Stimulated activated CD4-positive, alpha-beta T cell treated with anti-CD3 and anti-CD28 coated beads, Interleukin-12 subunit alpha, Interleukin-12 subunit beta, amount 100 ng/mL, for 24 hours (primary cell): ENCODE measurements at regions not wholly inside any gene's neighbourhood (a gene's known extent, or its start where the extent isn't known, plus 50 kb on each side); places are given as distances from the start of the nearest gene placed in this dataset.

ENCODE experiments used
- DNase-seq, 2 experiments: peaks; one replicate each; pipeline ENCODE4 v3.0.0-alpha.2; 2020; ENCODE audit warnings: low read depth in 2 of 2

DNA sequence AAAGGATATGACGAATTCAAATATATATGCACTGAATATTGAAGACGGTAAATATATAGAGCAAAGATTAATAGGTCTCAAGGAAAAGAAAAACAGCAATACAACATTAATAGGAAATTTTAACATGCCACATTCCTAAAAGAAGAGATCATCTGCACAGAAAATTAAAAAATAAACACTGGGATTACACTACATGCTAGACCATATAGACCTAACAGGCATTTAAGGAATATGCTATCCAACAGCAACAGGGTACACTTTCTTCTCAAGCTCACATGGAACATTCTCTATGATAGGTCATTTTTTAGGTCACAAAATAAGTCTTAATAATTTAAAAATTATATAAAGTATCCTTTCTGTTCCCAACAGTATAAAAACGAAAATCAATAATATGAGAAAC lies 1038.3 kb downstream of the KCNT2 start:
- DNase-seq: no peak

DNA sequence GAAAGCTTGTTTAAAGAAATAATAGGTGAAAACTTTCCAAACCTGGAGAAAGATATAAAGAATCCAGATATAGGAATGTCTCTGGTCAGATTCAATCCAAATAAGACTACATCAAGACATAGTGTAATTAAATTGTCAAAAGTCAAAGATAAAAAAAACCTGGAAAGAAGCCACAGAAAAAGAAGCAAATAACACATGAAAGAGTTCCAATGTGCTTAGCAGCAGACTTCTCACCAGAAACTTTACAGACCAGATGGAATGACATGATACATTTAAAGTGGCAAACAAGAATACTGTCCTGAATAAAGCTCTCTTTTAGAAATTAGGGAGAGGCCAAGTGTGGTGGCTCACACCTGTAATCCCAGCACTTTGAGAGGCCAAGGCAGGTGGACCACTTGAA lies 1039.9 kb downstream of the KCNT2 start:
- no peak for DNase-seq

- DNase-seq: no peak
Measured at GRCh38 chr1:195562074-195562473, 1046.2 kb downstream of the KCNT2 start.

DNA sequence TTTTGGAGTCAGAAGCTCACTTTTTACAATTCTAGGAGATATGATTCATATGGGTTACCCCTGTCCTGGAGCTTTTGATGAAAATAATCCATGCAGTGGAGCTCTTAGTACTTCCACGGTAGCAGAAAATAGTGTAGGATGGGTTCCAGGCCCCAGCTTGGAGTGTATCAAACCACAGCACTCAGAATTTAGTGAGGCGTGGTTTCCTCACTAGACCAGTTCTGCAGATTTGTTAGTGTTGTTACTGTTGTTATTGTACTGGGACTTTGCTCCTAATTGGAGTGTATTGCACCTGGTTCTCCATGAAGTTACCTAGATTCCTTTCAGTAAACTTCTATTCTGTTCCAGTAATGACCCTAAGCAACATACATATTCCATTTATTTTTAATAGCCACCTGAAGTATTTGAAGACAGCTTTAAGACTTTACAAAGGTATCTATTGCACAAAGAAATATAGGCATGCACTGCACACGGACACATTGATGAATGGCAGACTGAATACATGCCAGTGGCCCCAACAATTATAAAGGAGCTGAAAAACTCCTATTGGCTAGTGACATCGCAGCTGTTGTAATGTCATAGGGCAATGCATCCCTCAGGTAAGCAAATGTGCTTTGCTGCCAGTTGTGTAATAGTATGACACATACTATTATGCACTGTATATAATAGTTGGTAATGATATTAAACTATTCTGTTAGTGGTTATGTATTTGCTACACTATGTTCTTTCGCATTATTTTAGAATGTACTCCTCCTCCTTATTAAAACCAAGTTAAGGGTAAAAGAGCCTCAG lies 1058.0 kb downstream of the KCNT2 start:
- no peak for DNase-seq

DNA sequence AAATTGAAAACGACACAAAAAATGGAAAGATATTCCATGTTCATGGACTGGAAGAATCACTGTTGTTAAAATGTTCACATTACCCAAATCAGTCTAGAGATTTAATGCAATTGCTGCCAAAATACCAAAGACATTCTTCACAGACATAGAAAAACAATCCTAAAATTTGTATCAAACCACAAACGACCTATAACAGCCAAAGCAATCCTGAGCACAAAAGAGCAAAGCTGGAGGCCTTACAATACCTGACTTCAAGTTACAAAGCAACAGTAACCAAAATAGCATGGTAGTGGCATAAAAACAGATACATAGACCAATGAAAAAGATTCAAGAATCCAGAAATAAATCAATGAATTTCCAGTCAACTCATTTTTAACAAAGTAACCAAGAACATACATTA lies 1077.3 kb downstream of the KCNT2 start:
- DNase-seq: no peak

- DNase-seq: no peak
Measured at GRCh38 chr1:195529881-195530280, 1078.4 kb downstream of the KCNT2 start.

- DNase-seq: no peak
Measured at GRCh38 chr1:195520757-195521156, 1087.5 kb downstream of the KCNT2 start.

GRCh38 chr1:195516036-195516435 lies 1092.2 kb downstream of the KCNT2 start:
- no peak for DNase-seq

GRCh38 chr1:195511501-195511900 lies 1096.7 kb downstream of the KCNT2 start:
- DNase-seq: no peak

DNA sequence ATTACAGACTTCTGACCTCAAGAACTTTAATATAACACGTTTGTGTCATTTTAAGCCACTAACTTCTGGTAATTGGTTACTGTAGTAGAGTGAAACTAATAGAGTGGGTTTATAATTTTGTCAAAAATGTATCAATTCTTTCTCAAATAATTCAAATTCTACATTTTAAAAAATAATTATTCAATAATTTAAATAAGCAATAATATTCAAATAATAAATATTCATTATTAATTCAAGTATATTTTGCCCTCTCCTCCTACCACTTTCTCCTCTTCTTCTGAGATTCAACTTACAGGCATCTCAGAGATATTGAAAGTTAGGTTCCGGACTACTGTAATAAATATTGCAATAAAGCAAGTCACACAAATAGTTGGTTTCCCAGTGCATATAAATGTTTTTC lies 1107.1 kb downstream of the KCNT2 start:
- no peak for DNase-seq

DNA sequence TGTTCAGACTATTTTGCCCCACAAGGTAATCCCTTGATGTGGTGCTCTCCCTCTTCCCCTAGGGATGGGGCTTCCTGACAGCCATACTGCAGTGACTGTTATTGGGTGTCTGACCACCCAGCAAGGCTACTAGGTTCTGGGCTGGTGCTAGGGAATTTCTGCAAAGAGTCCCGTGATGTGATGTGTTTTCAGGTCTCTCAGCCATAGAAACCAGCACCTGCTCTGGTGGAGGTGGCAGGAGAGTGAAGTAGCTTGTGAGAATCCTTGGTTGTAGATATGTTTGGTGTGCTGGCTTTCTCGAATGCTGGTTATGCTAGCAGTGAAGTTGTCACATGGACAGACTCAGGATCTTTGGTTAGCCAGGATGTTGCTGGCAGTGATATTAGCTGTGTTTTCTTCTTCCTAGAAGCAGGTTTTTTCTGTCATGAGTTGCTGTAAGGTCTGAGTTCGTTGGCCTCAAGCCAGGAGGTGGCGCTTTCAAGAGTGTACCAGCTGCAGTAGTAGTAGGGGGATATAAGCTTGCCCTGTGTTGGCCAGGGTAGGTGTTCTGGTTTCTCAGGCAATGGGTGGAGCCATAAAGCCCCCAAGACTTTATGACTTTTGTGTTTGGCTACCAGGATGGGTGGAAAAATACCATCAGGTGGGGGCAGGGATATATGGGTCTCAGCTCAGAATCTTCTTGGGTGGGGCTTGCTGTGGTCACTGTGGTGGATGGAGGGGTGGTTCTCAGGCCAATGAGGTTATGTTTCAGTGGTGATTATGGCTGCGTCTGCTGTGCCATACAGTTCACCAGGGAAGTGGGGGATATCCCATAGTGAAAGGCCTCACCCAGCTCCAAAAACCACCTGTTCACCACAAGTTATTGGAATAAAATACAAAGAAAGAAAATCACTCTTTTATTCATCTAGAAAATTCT lies 1112.3 kb downstream of the KCNT2 start:
- DNase-seq: no peak

GRCh38 chr1:195482137-195482536 lies 1126.1 kb downstream of the KCNT2 start:
- no peak for DNase-seq

DNA sequence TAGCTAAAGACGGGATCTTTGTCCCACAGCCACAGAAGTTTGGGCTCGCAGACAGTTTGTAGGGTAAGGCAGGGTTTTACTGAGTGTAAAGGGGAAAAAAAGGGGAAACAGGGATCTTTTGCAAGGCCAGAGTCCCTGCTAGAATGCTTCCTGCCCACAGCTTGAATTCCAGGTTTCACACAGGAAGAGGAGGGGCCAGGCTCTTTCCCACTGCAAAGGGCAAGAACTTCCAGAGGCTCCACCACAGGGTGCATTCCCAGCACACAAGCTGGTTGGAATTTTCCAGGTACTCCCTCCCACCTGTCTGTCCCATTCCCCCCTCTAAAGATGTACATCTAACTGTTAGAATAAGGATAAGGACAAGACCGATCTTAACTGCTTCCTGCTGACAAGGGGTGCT lies 1126.9 kb downstream of the KCNT2 start:
- no peak for DNase-seq

GRCh38 chr1:195475568-195475967 lies 1132.7 kb downstream of the KCNT2 start:
- no peak for DNase-seq

DNA sequence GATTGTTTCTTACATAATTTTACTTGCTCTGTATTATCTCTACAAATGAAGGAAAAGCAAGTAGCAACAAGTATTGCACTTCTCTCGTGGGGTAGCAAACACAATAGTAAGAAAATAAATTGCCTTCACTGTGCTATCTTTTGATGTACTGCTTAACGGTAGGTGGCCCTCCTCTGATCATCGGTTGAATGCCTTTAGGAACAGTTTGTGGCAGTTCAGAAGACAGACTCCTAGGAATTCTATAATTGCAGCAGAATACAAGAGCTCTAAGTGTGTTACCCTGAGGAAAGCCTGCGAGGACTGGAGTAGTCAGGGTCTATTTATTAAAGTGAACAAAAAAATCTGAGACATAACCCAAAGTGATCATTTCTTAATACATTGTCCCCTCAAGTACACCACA lies 1135.9 kb downstream of the KCNT2 start:
- no peak for DNase-seq

DNA sequence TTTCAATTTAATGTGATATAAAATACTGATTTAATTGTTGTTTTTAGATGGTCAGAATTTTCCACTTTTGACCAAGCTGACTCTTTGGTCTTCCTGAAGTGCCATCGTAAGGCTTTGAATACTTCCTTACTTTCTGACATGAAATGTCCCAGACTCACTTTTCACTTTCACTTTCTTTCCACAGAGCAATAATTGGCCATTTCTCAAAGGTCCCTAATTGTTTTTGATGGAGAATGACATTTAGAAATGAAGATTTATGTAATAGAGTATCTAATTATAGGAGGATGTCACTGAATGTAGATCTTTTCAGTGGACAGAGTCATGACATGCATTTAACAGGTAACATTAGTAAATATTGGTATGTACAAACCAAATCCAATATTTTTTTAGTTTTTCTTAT lies 1141.6 kb downstream of the KCNT2 start:
- DNase-seq: no peak

- DNase-seq: no peak
Measured at GRCh38 chr1:195462646-195463045, 1145.6 kb downstream of the KCNT2 start.

GRCh38 chr1:195462152-195462551 lies 1146.1 kb downstream of the KCNT2 start:
- no peak for DNase-seq

GRCh38 chr1:195458365-195458764 lies 1149.9 kb downstream of the KCNT2 start:
- DNase-seq: no peak

GRCh38 chr1:195450794-195451193 lies 1157.4 kb downstream of the KCNT2 start:
- no peak for DNase-seq

DNA sequence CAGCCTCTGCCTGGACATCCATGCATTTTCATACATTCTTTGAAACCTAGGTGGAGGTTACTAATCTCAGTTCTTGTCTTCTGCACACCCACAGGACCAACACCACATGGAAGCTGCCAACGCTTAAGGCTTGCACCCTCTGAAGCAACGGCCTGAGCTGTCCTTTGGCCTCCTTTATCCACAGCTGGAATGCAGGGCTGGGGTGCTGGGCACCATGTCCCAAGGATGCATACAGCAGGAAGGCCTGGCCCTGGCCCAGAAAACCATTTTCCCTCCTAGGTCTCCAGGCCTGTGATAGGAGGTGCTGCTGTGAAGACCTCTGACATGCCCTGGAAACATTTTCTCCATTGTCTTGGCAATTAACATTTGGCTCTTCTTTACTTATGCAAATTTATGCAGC lies 1168.6 kb downstream of the KCNT2 start:
- DNase-seq: no peak

DNA sequence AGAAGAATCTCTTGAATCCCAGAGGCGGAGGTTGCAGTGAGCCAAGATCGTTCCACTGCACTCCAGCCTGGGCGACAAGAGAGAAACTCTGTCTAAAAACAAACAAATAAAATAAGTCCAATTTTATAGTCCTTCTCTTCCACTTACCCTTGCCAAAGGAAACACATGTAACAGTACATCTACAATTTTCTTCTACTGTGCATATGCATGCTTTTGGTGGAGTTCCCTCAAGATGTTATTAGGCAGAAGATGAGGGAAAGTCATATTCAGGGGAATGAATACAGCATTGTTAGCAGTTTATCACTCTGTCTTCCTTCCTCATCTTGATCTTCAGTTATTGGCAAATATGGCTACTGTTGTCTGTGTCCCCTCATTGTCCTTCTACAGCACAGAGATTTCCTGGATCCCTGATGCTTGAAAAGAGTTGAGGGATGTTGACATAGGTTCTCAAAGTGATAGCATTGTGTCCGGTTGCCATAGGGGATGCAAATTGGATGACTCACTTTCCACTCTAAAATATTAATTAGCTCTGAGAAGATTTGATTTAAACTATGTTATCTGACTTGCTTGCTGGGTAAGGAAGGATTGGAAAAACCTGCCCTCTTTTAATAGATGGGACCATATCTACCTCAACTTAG lies 1173.6 kb downstream of the KCNT2 start:
- no peak for DNase-seq

DNA sequence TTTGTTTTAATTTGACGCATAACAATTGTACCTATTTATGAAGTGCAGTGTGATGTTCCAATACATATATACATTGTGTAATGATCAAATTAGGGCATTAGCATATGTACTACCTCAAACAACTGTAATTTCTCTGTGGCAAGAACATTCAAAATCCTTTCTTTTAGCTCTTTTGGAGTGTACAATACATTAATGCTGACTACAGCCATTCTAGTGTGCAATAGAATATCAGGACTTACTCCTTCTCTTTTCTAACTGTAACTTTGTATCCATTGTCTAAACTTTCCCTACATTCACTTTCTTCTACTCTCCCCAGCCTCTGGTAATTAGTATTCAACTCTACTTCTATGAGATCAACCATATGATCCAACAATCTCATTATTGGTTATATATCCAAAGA lies 1177.4 kb downstream of the KCNT2 start:
- no peak for DNase-seq
